ENCODE measurements at regions not wholly inside any gene's neighbourhood (a gene's known extent, or its start where the extent isn't known, plus 50 kb on each side); places are given as distances from the start of the nearest gene placed in this dataset.

DNA sequence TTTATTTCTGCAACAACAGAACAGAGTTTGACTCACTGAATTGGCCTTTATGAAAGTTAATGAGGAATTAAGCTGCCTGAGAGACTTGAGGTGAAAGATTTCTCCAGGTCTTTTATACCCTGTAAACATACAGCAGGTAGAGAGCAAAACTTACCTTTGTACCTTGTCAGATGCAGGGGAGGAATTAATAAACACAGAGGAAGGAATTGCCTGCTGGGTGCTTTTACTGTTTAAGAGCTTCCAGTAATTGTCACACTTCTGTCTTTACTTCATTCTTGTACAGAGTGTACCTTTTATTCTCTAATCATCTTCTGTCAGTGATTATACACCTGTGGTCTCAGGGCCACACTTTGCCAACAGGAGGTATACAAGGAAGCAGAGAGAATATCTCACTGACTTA lies 94.0 kb upstream of the GRIN3A start:
- TF ChIP-seq CTCF (IDR thresholded peaks at IDR 0.05; ENCODE audit: low read length) (no peak), EZH2 (optimal IDR thresholded peaks at IDR 0.05; ENCODE audit: low read depth, low read length) (no peak), EZH2phosphoT487 (IDR thresholded peaks at IDR 0.05; ENCODE audit: low read length) (no peak)
